OCI-LY7 (cell line): ENCODE measurements at regions not wholly inside any gene's neighbourhood (a gene's known extent, or its start where the extent isn't known, plus 50 kb on each side); places are given as distances from the start of the nearest gene placed in this dataset.

ENCODE experiments used
- BruUV-seq: library from RNA; stranded (reverse); fragments of 400-500 nt; replicated peaks from 2 replicates; lab custom pipeline; 2021; lab: Mats Ljungman, UMichigan
- CTCF ChIA-PET: fragments of 300-600 bp; sonication (Branson Sonifier 250); formaldehyde crosslinking; loops from one replicate; lab custom pipeline; 2022; ENCODE audit warnings: antibody characterized with exemption; ENCODE audit not compliant: unreplicated experiment; lab: Charles Lee
- POLR2A ChIA-PET: fragments of 300-600 bp; sonication (Branson Sonifier 250); formaldehyde crosslinking; loops from one replicate; lab custom pipeline; 2022; ENCODE audit warnings: antibody characterized with exemption; lab: Charles Lee
- DNase-seq: peaks from one replicate; pipeline ENCODE4 v3.0.0-alpha.2; 2015; ENCODE audit warnings: low spot score
- H2AFZ ChIP-seq: fragments of 200-600 bp; sonication (generic), shearing (Covaris generic); 2 replicates; pipeline ENCODE4 v1.6.1; 2014; ENCODE audit warnings: mild to moderate bottlenecking, antibody characterized with exemption, low read length, moderate library complexity
- H3K27ac ChIP-seq: fragments of 200-600 bp; sonication (generic); 2 replicates; pipeline ENCODE4 v1.5.1; 2014; ENCODE audit warnings: mixed run types, low read depth, mild to moderate bottlenecking, moderate library complexity, low read length, inconsistent platforms; ENCODE audit not compliant: poor library complexity, severe bottlenecking
- H3K36me3 ChIP-seq: fragments of 200-600 bp; sonication (generic); 2 replicates; pipeline ENCODE4 v1.6.1; 2014; ENCODE audit warnings: mild to moderate bottlenecking, antibody characterized with exemption, low read length, moderate library complexity, mixed read lengths; ENCODE audit not compliant: insufficient read depth
- H3K4me1 ChIP-seq: fragments of 200-600 bp; sonication (generic); 2 replicates; pipeline ENCODE4 v1.5.1; 2014; ENCODE audit warnings: mild to moderate bottlenecking, low read length; ENCODE audit not compliant: insufficient read depth, poor library complexity, severe bottlenecking
- H3K4me2 ChIP-seq: fragments of 200-600 bp; sonication (generic); 2 replicates; pipeline ENCODE4 v1.6.1; 2014; ENCODE audit warnings: mild to moderate bottlenecking, low read length
- H3K4me3 ChIP-seq: fragments of 200-600 bp; sonication (generic); 2 replicates; pipeline ENCODE4 v1.5.1; 2014; ENCODE audit warnings: mild to moderate bottlenecking, low read depth, low read length; ENCODE audit not compliant: poor library complexity, severe bottlenecking
- H3K79me2 ChIP-seq: fragments of 200-600 bp; sonication (generic); 2 replicates; pipeline ENCODE4 v1.6.1; 2016; ENCODE audit warnings: low read depth, mild to moderate bottlenecking, low read length, moderate library complexity, mixed read lengths; ENCODE audit not compliant: insufficient read depth
- H3K9me2 ChIP-seq: fragments of 200-600 bp; sonication (generic); 2 replicates; pipeline ENCODE4 v1.6.1; 2016; ENCODE audit warnings: mild to moderate bottlenecking, low read length, mixed read lengths; ENCODE audit not compliant: insufficient read depth
- H3K9me3 ChIP-seq: fragments of 200-600 bp; sonication (generic); 2 replicates; pipeline ENCODE4 v1.6.1; 2014; ENCODE audit warnings: mild to moderate bottlenecking, mixed run types, low read length, mixed read lengths
- H4K20me1 ChIP-seq: fragments of 200-600 bp; sonication (generic); 2 replicates; pipeline ENCODE4 v1.6.1; 2014; ENCODE audit warnings: mild to moderate bottlenecking, antibody characterized with exemption, low read length, moderate library complexity, mixed read lengths; ENCODE audit not compliant: insufficient read depth
- EZH2phosphoT487 ChIP-seq: fragments of 200-600 bp; sonication (generic); IDR thresholded peaks from 2 replicates; pipeline ENCODE4 v1.6.1; 2018; ENCODE audit warnings: low read depth, borderline replicate concordance, mild to moderate bottlenecking, mixed run types, antibody characterized with exemption, low read length, moderate library complexity, mixed read lengths
- intact Hi-C: fragments of 100-400 bp; cut with micrococcal nuclease; formaldehyde crosslinking; loops from one replicate; pipeline ENCODE4 v1.10.0; 2022; ENCODE audit not compliant: unreplicated experiment
- TF ChIP-seq, protein P1 (sequence below): fragments of 200-600 bp; sonication (generic); conservative IDR thresholded peaks from 2 replicates; pipeline ENCODE4 v1.5.1; 2014; ENCODE audit warnings: mild to moderate bottlenecking, antibody characterized with exemption, low read length, moderate library complexity, mixed read lengths

DNA sequence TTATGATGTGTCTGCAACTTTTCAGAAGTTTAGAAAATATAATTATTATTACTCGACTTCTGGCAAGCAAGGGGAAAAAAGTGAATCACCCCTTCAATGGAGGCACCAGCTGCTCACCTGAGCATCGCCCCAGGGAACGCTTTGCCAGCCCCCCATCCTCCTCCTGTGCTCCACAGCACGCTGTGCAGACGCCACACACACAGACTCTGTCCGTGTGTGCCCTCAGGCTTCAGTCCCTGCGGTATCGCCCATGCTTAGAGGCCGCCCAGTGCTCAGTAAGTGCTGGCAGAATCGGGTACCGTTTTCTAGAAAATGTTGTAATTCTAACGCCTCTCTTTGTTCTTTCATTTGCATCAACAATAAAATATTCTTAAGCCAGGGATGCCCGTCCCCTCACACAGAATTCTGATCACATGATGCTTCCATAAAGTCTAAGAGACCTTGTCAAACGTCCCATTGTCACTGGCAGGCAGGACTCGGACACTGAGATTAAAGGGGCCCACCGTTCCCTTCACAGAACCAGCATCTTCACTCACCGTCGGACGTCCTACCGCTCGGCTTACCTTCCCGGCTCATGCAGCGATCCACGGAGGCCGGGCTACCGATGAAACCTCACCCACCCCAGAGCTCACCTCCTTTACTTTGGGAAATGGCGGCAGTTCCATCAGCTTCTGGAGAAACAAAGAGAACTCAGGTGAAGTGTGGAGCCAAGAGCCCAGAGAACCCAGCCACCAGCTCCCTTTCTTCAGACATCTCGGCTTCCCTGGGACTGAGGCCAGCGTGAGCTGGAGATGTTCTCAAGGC is 105.5 kb downstream of the DLL1 start:
- ChIA-PET CTCF (no interaction called here), POLR2A (interaction anchor here (0.5 kb wide), 1 partner anchor 96 kb away, joined by 5 read pairs; no protein-coding TSS in a partner anchor)
- intact Hi-C loops, result no loop called here
- no TSS peak for BruUV-seq
- H3K9me2 ChIP-seq, result no peaks in the 10 kb centered on the region
- H4K20me1 ChIP-seq, result no peaks in the 10 kb centered on the region
- H3K4me2 ChIP-seq, result no peak overlapping the region
- H3K27ac ChIP-seq, result no peak overlapping the region
- DNase-seq, result no peak
- H3K4me3 ChIP-seq, result no peak overlapping the region
- no peak overlapping the region for H2AFZ ChIP-seq
- no peaks in the 10 kb centered on the region for H3K36me3 ChIP-seq
- H3K79me2 ChIP-seq, result no peaks in the 10 kb centered on the region
- TF ChIP-seq, protein P1, sequence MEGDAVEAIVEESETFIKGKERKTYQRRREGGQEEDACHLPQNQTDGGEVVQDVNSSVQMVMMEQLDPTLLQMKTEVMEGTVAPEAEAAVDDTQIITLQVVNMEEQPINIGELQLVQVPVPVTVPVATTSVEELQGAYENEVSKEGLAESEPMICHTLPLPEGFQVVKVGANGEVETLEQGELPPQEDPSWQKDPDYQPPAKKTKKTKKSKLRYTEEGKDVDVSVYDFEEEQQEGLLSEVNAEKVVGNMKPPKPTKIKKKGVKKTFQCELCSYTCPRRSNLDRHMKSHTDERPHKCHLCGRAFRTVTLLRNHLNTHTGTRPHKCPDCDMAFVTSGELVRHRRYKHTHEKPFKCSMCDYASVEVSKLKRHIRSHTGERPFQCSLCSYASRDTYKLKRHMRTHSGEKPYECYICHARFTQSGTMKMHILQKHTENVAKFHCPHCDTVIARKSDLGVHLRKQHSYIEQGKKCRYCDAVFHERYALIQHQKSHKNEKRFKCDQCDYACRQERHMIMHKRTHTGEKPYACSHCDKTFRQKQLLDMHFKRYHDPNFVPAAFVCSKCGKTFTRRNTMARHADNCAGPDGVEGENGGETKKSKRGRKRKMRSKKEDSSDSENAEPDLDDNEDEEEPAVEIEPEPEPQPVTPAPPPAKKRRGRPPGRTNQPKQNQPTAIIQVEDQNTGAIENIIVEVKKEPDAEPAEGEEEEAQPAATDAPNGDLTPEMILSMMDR, result no peak
- no peak for TF ChIP-seq EZH2phosphoT487
- no peaks in the 10 kb centered on the region for H3K4me1 ChIP-seq
- H3K9me3 ChIP-seq, result peaks cover 6% of the 10 kb centered on the region; the same call in 1 of the 2 replicates

DNA sequence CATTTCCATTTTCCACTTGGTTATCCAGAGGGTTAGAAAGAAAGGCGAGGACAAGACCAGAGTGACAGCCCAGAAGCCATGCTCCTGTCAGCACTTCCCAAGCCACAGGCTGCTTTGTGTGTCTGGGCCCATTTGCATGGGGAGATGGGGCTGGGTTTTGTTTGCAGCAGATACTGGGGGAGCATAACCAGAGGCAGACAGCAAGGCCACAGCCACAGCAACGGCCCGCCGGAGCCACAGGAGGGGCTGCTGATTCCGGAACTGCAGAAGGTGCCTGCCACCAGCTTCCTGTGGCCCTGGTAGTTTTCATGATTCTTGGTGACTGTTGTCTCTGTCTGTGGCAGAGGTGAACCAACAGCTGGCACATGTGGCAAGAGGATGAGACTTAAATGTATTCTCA is 106.6 kb downstream of the DLL1 start:
- BruUV-seq, result no TSS peak
- H3K4me2 ChIP-seq, result no peak overlapping the region
- no peaks in the 10 kb centered on the region for H3K4me1 ChIP-seq
- ChIA-PET CTCF (no interaction called here), POLR2A (no interaction called here)
- TF ChIP-seq, protein P1, result no peak
- no peak for TF ChIP-seq EZH2phosphoT487
- H3K9me2 ChIP-seq, result no peaks in the 10 kb centered on the region
- H3K27ac ChIP-seq, result no peak overlapping the region
- no peak for DNase-seq
- intact Hi-C loops, result no loop called here
- H3K9me3 ChIP-seq, result peaks cover 6% of the 10 kb centered on the region; the same call in 1 of the 2 replicates
- H3K4me3 ChIP-seq, result no peak overlapping the region
- H3K79me2 ChIP-seq, result no peaks in the 10 kb centered on the region
- no peak overlapping the region for H2AFZ ChIP-seq
- no peaks in the 10 kb centered on the region for H3K36me3 ChIP-seq
- H4K20me1 ChIP-seq, result no peaks in the 10 kb centered on the region

GRCh38 chr6:170183521-170183920 is 107.4 kb downstream of the DLL1 start:
- Histone ChIP-seq H3K4me3 (no peak overlapping the region), H3K9me3 (peaks cover 6% of the 10 kb centered on the region; the same call in 1 of the 2 replicates), H3K27ac (no peak overlapping the region), H2AFZ (no peak overlapping the region), H3K9me2 (no peaks in the 10 kb centered on the region), H3K36me3 (no peaks in the 10 kb centered on the region), H3K4me1 (no peaks in the 10 kb centered on the region), H3K79me2 (no peaks in the 10 kb centered on the region), H3K4me2 (no peak overlapping the region), H4K20me1 (no peaks in the 10 kb centered on the region)
- no TSS peak for BruUV-seq
- no peak for DNase-seq
- intact Hi-C loops, result no loop called here
- CTCF ChIA-PET, result no interaction called here
- TF ChIP-seq, protein P1, result no peak
- no peak for TF ChIP-seq EZH2phosphoT487
- POLR2A ChIA-PET, result no interaction called here
